ENCODE measurements at regions not wholly inside any gene's neighbourhood (a gene's known extent, or its start where the extent isn't known, plus 50 kb on each side); places are given as distances from the start of the nearest gene placed in this dataset.
A peak's percentile ranks its signal among the peaks of the same experiment; 100 is the strongest.
"Not testable (repeated sequence)": the region's sequence is repeated elsewhere in the genome, so short reads cannot be mapped to it uniquely, and the experiment has no call there.

GRCh38 chr1:224028802-224029201 is 85.1 kb upstream of the FBXO28 start:
- not testable (repeated sequence) for DNase-seq (ENCODE audit: low read depth)

- not testable (repeated sequence) for DNase-seq (ENCODE audit: low read depth)
Measured at GRCh38 chr1:224023122-224023521, 90.8 kb upstream of the FBXO28 start.

GRCh38 chr1:224022249-224022970 is 91.5 kb upstream of the FBXO28 start:
- not testable (repeated sequence) for DNase-seq (ENCODE audit: low read depth)

- not testable (repeated sequence) for DNase-seq (ENCODE audit: low read depth)
Measured at GRCh38 chr1:224019866-224020265, 94.0 kb upstream of the FBXO28 start.

GRCh38 chr1:224015782-224016181 is 98.1 kb upstream of the FBXO28 start:
- not testable (repeated sequence) for DNase-seq (ENCODE audit: low read depth)

- DNase-seq (ENCODE audit: low read depth) = no peak
Measured at GRCh38 chr1:224014330-224014649, 99.6 kb upstream of the FBXO28 start.

- DNase-seq (ENCODE audit: low read depth) = peak; percentile 1
Measured at GRCh38 chr1:224013626-224014329, 100.1 kb upstream of the FBXO28 start.

GRCh38 chr1:224012807-224013434 is 101.0 kb upstream of the FBXO28 start:
- peak; percentile 2 for DNase-seq (ENCODE audit: low read depth)

- DNase-seq (ENCODE audit: low read depth) = not testable (repeated sequence)
Measured at GRCh38 chr1:224012162-224012561, 101.7 kb upstream of the FBXO28 start.

- not testable (repeated sequence) for DNase-seq (ENCODE audit: low read depth)
Measured at GRCh38 chr1:224011751-224012150, 102.2 kb upstream of the FBXO28 start.

- not testable (repeated sequence) for DNase-seq (ENCODE audit: low read depth)
Measured at GRCh38 chr1:224011153-224011552, 102.8 kb upstream of the FBXO28 start.

- not testable (repeated sequence) for DNase-seq (ENCODE audit: low read depth)
Measured at GRCh38 chr1:224005973-224006372, 107.9 kb upstream of the FBXO28 start.

- not testable (repeated sequence) for DNase-seq (ENCODE audit: low read depth)
Measured at GRCh38 chr1:224004552-224005315, 109.2 kb upstream of the FBXO28 start.

GRCh38 chr1:224003896-224004295 is 110.0 kb upstream of the FBXO28 start:
- peak; percentile 24 for DNase-seq (ENCODE audit: low read depth)

GRCh38 chr1:224001757-224002156 is 112.2 kb upstream of the FBXO28 start:
- DNase-seq (ENCODE audit: low read depth) = not testable (repeated sequence)

GRCh38 chr1:223999761-224000160 is 114.2 kb upstream of the FBXO28 start:
- DNase-seq (ENCODE audit: low read depth) = peak; percentile 31

GRCh38 chr1:223998676-223999455 is 115.0 kb upstream of the FBXO28 start:
- not testable (repeated sequence) for DNase-seq (ENCODE audit: low read depth)

GRCh38 chr1:223996376-223996775 is 117.5 kb upstream of the FBXO28 start:
- DNase-seq (ENCODE audit: low read depth) = not testable (repeated sequence)

- peak; percentile 99 for DNase-seq (ENCODE audit: low read depth)
Measured at GRCh38 chr1:223992456-223993246, 121.3 kb upstream of the FBXO28 start.

- DNase-seq (ENCODE audit: low read depth) = not testable (repeated sequence)
Measured at GRCh38 chr1:223991297-223991857, 122.5 kb upstream of the FBXO28 start.
